HG03432 (cell line): ENCODE measurements at regions not wholly inside any gene's neighbourhood (a gene's known extent, or its start where the extent isn't known, plus 50 kb on each side); places are given as distances from the start of the nearest gene placed in this dataset.

ENCODE experiments used
- ATAC-seq: cut with Tn5 transposase; IDR thresholded peaks from one replicate; pipeline ENCODE4 v1.9.1; 2021; ENCODE audit warnings: mild to moderate bottlenecking, moderate library complexity; ENCODE audit not compliant: unreplicated experiment

DNA sequence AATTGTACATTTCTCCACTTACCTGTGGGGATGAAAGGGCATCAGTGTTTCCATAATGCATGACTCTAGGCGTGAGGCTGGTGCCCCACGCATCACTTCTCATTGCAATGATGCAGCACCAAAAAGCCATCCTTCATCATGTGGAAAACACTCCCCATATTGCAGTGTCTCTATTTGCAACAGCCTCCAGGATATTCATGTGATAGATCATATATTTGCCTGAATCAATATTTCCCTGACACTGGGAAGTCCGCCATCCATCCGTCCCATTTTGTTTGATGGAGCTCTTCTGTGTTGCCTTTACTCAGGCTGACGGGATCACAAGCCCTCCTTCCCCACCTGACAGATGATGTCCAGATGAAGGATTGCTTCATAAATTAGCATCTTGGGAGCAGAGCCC lies 74.5 kb upstream of the CAMK1G start:
- no peak for ATAC-seq

DNA sequence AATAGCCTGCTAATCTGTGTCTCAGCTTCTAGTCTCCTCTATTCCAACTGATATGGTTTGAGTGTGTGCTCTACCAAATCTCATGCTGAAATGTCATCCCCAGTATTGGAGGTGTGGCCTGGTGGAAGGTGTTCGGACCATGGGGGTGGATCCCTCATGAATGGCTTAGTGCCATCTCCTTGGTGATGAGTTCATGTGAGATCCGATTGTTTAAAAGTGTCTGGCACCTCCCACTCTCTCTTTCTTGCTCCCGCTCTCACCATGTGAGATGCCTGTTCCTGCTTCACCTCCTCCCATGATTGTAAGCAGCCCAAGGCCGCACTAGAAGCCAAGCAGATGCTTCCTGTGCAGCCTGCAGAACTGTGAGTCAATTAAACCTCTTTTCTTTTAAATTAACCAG lies 73.5 kb upstream of the CAMK1G start:
- ATAC-seq = no peak

DNA sequence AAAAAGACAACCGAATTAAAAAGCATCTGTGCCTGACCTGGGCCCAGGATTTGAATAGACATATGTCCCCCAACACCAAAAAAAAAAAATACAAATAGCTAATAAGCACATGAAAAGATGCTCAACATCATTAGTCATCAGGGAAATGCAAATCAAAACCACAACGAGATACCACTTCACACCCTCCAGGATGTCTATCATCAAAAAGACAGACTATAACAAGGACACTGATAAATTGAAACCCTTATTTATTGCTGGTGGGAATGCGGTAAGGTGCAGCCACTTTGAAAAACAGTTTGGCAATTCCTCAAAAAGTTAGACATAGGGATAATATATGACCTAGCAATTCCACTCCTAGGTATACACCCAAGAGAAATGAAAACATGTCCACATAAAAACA lies 72.3 kb upstream of the CAMK1G start:
- ATAC-seq = no peak

DNA sequence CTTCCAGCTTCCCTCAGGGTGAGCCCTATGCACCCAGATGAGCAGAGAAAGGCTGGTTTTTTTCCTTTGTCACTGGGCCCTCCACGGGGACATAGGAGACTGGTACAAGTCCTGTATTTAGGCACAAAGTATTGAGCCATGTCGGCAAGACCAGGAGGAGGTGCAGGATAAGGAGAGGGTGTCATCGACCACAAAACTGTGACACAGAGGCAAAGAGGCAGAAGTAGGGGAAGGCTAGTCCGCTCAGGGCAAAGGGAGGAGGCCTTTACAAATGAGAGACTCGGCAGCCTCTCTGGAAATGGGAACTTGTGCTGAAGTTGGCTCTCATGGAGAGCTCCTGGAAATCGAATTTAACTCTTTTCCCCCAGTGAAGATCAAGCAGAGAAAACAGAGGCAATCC lies 70.7 kb upstream of the CAMK1G start:
- ATAC-seq = no peak

- no peak for ATAC-seq
These were observed 70.3 kb upstream of the CAMK1G start for GRCh38 chr1:209513226-209513625.

DNA sequence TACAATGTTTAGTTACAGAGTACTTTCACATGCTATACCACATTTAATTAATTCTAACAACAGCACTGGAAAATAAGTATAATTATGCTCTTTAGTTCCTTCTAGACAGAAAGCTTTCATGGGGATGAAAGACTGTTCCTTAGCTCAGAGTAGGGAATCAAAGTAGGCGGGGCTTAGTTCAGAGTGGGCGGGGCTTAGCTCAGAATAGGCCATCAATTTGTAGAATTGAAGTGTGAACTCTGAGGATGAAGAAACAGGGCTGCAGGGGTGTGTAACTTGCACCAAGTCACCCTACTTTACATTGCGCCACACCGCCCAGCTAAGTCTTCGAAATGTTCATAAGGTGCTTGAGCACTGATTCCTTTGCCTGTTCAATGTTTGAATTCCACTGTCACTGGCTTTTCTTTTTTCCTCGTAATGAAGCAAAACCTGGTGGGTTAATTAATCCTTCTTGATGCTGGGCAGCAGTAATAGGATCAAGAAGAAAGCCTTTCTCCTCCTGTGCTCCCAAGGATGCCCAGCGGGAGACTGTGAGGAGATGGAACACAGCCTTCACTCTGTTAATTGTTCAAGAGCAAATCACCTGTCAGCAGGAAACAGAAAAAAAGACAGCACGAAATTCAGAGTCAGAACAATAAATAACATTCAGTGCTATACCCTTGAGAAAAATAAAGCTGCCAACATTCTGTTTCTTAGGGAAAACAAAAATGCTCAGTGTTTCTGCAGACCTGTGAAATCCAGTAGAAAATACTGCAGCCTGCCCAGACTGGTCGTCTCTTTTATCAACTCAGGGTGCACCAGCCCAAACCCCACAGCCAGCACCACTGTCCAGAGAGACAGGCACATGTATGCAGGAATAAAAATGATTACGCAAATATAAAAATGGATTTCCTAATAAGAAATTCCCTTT lies 66.5 kb upstream of the CAMK1G start:
- ATAC-seq = no peak

DNA sequence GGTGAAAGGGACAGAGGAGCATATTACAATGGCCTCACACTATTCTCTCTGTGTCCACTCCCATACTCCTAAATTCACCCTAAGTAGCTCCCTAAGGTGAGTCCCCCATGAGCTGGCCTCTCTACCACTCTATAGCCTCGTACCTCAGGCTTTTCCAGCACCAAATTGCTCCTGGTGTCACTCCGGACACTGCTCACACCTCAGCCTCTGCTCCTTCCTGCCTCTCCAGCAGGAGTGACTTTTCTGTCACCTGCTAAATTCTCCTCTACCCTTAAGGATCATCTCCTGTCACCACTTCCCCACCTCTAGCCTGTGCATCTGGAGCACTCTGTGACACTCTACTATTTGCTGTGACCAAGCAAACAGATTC lies 65.8 kb upstream of the CAMK1G start:
- ATAC-seq = no peak

DNA sequence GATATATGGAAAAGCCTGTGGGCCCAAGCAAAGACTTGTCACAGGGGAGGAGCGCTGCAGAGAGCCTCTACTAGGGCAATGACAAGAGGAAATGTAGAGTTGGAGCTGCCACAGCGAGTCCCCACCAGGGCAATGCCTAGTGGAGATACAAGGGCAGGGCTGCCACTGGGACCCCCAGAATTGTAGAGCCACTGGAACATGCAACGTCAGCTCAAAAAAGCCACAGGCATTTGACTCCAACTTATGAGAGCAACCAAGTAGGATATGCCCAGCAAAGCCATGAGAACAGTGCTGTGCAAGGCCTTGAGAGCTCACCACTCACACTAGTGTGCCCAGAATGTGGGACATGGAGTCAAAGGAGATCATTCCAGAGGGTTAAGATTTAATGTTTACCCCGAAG lies 63.7 kb upstream of the CAMK1G start:
- ATAC-seq = no peak

DNA sequence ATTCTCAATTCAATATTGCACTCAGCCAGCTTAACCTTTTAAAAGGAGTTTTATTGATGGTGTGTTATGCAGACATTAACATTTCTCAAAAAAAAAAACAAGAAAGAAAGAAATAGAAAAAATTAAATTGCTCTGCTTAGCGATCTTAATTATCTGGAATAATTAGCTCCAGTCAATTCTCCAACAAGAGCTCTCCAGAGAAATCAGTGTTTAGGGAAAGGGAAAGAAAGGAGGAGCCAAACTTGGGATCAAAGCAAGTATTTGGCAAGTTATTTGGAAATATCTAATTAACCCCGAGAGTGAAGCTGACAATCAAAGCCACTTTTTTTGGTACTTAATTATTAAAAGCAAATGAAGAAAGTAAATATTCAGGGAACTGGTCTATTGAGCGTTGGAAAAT lies 60.7 kb upstream of the CAMK1G start:
- no peak for ATAC-seq

GRCh38 chr1:209526137-209526536 lies 57.4 kb upstream of the CAMK1G start:
- no peak for ATAC-seq

GRCh38 chr1:209527372-209527771 lies 56.1 kb upstream of the CAMK1G start:
- ATAC-seq = no peak

- ATAC-seq = no peak
These were observed 55.4 kb upstream of the CAMK1G start for GRCh38 chr1:209527993-209528717.

GRCh38 chr1:209529233-209529632 lies 54.3 kb upstream of the CAMK1G start:
- no peak for ATAC-seq

DNA sequence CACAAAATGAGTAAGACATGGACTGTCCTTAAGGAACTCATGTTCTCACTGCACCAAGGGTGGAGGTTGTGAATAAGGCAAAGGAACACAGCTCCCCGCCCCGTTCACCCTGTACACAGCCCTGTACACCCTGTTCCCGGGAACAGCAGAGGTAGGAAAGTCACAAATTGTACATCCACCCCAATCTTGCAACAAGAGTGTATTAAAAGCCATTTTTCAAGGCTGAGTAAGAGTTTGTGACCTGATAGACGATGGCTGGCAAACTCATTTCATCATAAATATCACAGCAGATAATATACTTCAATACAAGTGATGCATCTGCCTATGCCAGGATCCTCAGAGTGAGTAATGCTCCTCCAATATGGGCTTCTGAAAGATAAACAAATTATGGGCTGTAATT lies 52.5 kb upstream of the CAMK1G start:
- no peak for ATAC-seq

GRCh38 chr1:209531549-209531948 lies 52.0 kb upstream of the CAMK1G start:
- ATAC-seq = no peak
